SK-N-SH (cell line): ENCODE measurements at regions not wholly inside any gene's neighbourhood (a gene's known extent, or its start where the extent isn't known, plus 50 kb on each side); places are given as distances from the start of the nearest gene placed in this dataset.

Source experiments
- CTCF ChIA-PET: fragments of 300-600, 350-600 bp; formaldehyde crosslinking; extraction: SDS; loops from one replicate; lab custom pipeline; 2021; lab: Yijun Ruan, JAX
- POLR2A ChIA-PET: fragments of 350-600 bp; sonication (Branson Sonifier 250); formaldehyde crosslinking; extraction: SDS; loops from one replicate; lab custom pipeline; 2020; ENCODE audit warnings: antibody characterized with exemption, inconsistent platforms; lab: Yijun Ruan, JAX
- DNase-seq: peaks from one replicate; pipeline ENCODE4 v3.0.0; 2012
- H2AFZ ChIP-seq: fragments of 200-600 bp; sonication (generic); 2 replicates; pipeline ENCODE4 v1.8.1; 2016; ENCODE audit warnings: antibody characterized with exemption, mild to moderate bottlenecking, low read depth
- H3F3A ChIP-seq: fragments of 200-600 bp; sonication (generic); replicated peaks from 2 replicates; pipeline ENCODE3; 2016; ENCODE audit warnings: antibody characterized with exemption, mild to moderate bottlenecking; ENCODE audit not compliant: insufficient read depth
- H3K27ac ChIP-seq, 2 experiments: fragments of 200-500 bp in 1 of 2; fragments of 200-600 bp in 1 of 2; sonication (Bioruptor generic) in 1 of 2; sonication (generic), shearing (Covaris generic) in 1 of 2; 2 replicates each; pipeline versions ENCODE4 v1.5.1 to v1.6.1; 2014 to 2016; ENCODE audit warnings: low read depth in 2 of 2, inconsistent platforms in 1 of 2, low read length in 1 of 2, mild to moderate bottlenecking in 1 of 2, mixed read lengths in 1 of 2
- H3K27me3 ChIP-seq: fragments of 200-600 bp; sonication (generic), shearing (Covaris generic); 2 replicates; pipeline ENCODE4 v1.6.1; 2016; ENCODE audit warnings: mixed run types; ENCODE audit not compliant: insufficient read depth
- H3K36me3 ChIP-seq, 2 experiments: fragments of 200-500 bp in 1 of 2; fragments of 200-600 bp in 1 of 2; sonication (Bioruptor generic) in 1 of 2; sonication (generic) in 1 of 2; replicated peaks in 1 of 2; 2 replicates each; pipeline versions ENCODE3 to v1.5.1; 2014 to 2016; ENCODE audit warnings: low read length in 1 of 2, mild to moderate bottlenecking in 1 of 2; ENCODE audit not compliant: insufficient read depth in 2 of 2, control insufficient read depth in 1 of 2
- H3K4me1 ChIP-seq, 2 experiments: fragments of 200-500 bp in 1 of 2; fragments of 200-600 bp in 1 of 2; sonication (Bioruptor generic) in 1 of 2; sonication (generic), shearing (Covaris generic) in 1 of 2; 2 replicates each; pipeline versions ENCODE4 v1.5.1 to v1.6.1; 2014 to 2016; ENCODE audit warnings: low read depth in 1 of 2, low read length in 1 of 2, mixed run types in 1 of 2; ENCODE audit not compliant: insufficient read depth in 2 of 2, control insufficient read depth in 1 of 2
- H3K4me2 ChIP-seq: fragments of 200-600 bp; sonication (generic), shearing (Covaris generic); 2 replicates; pipeline ENCODE4 v1.6.1; 2017; ENCODE audit warnings: mixed run types
- H3K4me3 ChIP-seq, 2 experiments: fragments of 200-500 bp in 1 of 2; fragments of 200-600 bp in 1 of 2; sonication (Bioruptor generic) in 1 of 2; sonication (generic), shearing (Covaris generic) in 1 of 2; 2 replicates each; pipeline versions ENCODE4 v1.5.1 to v1.8.1; 2014 to 2016; ENCODE audit warnings: low read depth in 2 of 2, inconsistent platforms in 1 of 2, low read length in 1 of 2, mild to moderate bottlenecking in 1 of 2, mixed read lengths in 1 of 2, moderate library complexity in 1 of 2
- H3K79me2 ChIP-seq: fragments of 200-600 bp; sonication (generic); 2 replicates; pipeline ENCODE4 v1.8.1; 2017; ENCODE audit warnings: mild to moderate bottlenecking; ENCODE audit not compliant: insufficient read depth
- H3K9ac ChIP-seq: fragments of 200-600 bp; sonication (generic); 2 replicates; pipeline ENCODE4 v1.6.1; 2017; ENCODE audit warnings: mixed run types
- H3K9me2 ChIP-seq: fragments of 200-600 bp; sonication (generic); 2 replicates; pipeline ENCODE4 v1.6.1; 2017; ENCODE audit warnings: mixed run types
- H3K9me3 ChIP-seq: fragments of 200-600 bp; sonication (generic); 2 replicates; pipeline ENCODE4 v1.6.1; 2017; ENCODE audit warnings: mixed run types, mild to moderate bottlenecking, moderate library complexity
- H4K20me1 ChIP-seq: fragments of 200-600 bp; sonication (generic); 2 replicates; pipeline ENCODE4 v1.6.1; 2017; ENCODE audit warnings: mild to moderate bottlenecking, mixed run types; ENCODE audit not compliant: insufficient read depth
- CHD2 ChIP-seq: fragments of 150-350 bp; IDR thresholded peaks from 2 replicates; pipeline ENCODE4 v1.6.1; 2018; ENCODE audit warnings: low read length; ENCODE audit not compliant: partially characterized antibody
- CTCF ChIP-seq: fragments of 200-600 bp; sonication (generic); IDR thresholded peaks from 2 replicates; pipeline ENCODE4 v1.6.1; 2017; ENCODE audit warnings: antibody characterized with exemption, mild to moderate bottlenecking, moderate library complexity
- FOSL2 ChIP-seq: IDR thresholded peaks from 2 replicates; pipeline ENCODE4 v1.4.0; 2012; ENCODE audit warnings: low read depth, mild to moderate bottlenecking, moderate library complexity, borderline replicate concordance
- IRF3 ChIP-seq: fragments of 150-350 bp; IDR thresholded peaks from 2 replicates; pipeline ENCODE4 v1.6.1; 2016; ENCODE audit warnings: mild to moderate bottlenecking, low read depth, low read length
- MAX ChIP-seq: IDR thresholded peaks from 2 replicates; pipeline ENCODE4 v1.4.0; 2012; ENCODE audit warnings: low read depth
- MEF2A ChIP-seq: IDR thresholded peaks from 2 replicates; pipeline ENCODE4 v1.4.0; 2012; ENCODE audit warnings: low read depth, borderline replicate concordance
- NFIC ChIP-seq: IDR thresholded peaks from 2 replicates; pipeline ENCODE4 v1.4.0; 2012; ENCODE audit warnings: borderline replicate concordance
- PBX3 ChIP-seq: IDR thresholded peaks from 2 replicates; pipeline ENCODE4; 2012
- RAD21 ChIP-seq: IDR thresholded peaks from 2 replicates; pipeline ENCODE4 v1.6.1; 2012; ENCODE audit warnings: mild to moderate bottlenecking, low read length
- RCOR1 ChIP-seq: fragments of 150-350 bp; IDR thresholded peaks from 2 replicates; pipeline ENCODE4 v1.6.1; 2017; ENCODE audit warnings: antibody characterized with exemption, low read length
- REST ChIP-seq: IDR thresholded peaks from 2 replicates; pipeline ENCODE4 v1.6.1; 2012; ENCODE audit warnings: mild to moderate bottlenecking, low read depth, low read length, moderate library complexity
- RFX5 ChIP-seq: IDR thresholded peaks from 2 replicates; pipeline ENCODE4 v1.6.1; 2012; ENCODE audit warnings: mild to moderate bottlenecking, improper control_type of control experiment, low read length
- SIN3A ChIP-seq: IDR thresholded peaks from 2 replicates; pipeline ENCODE4 v1.6.1; 2012; ENCODE audit warnings: low read depth, mild to moderate bottlenecking, low read length, moderate library complexity, borderline replicate concordance
- SMC3 ChIP-seq: IDR thresholded peaks from 2 replicates; pipeline ENCODE4 v1.6.1; 2012; ENCODE audit warnings: low read depth, low read length, improper control_type of control experiment
- TAF1 ChIP-seq: IDR thresholded peaks from 2 replicates; pipeline ENCODE4 v1.6.1; 2012; ENCODE audit warnings: low read depth, mild to moderate bottlenecking, low read length, moderate library complexity, borderline replicate concordance
- USF1 ChIP-seq: IDR thresholded peaks from 2 replicates; pipeline ENCODE4 v1.4.0; 2012; ENCODE audit warnings: low read depth, borderline replicate concordance
- YY1 ChIP-seq: IDR thresholded peaks from 2 replicates; pipeline ENCODE4 v1.4.0; 2012; ENCODE audit warnings: low read depth, mild to moderate bottlenecking
- ZBTB33 ChIP-seq: IDR thresholded peaks from 2 replicates; pipeline ENCODE4 v1.4.0; 2012; ENCODE audit warnings: low read depth, borderline replicate concordance
- WGBS: methylation state at CpG from one replicate; pipeline ENCODE4 v1.1.6; 2017; ENCODE audit warnings: low lambda C conversion rate; 5-methylcytosine and 5-hydroxymethylcytosine counted together

GRCh38 chr7:136412952-136413351 lies 435.8 kb upstream of the MTPN start (continued):
- TF ChIP-seq REST (no peak), ZBTB33 (no peak), MEF2A (no peak), FOSL2 (no peak), RCOR1 (no peak), RFX5 (no peak), MAX (no peak)

- H3K36me3 ChIP-seq = no peaks in the 10 kb centered on the region
- ChIA-PET POLR2A (no interaction called here), CTCF (interaction anchor here (0.6 to 3.1 kb wide), 62 partner anchors 8 to 499 kb away, joined by 3 to 24 read pairs (median 4); partner anchors contain the start of gene CHRM2)
- no peaks in the 10 kb centered on the region for H3K9me3 ChIP-seq
- no peaks in the 10 kb centered on the region for H3K27me3 ChIP-seq
- peaks cover 0 to 2% of the 10 kb centered on the region in 2 experiments; a peak in 1 of 4 replicates for H3K4me1 ChIP-seq
- no peaks in the 10 kb centered on the region; the same call in 1 of the 2 replicates for H3K9me2 ChIP-seq
- H3K9ac ChIP-seq = no peak overlapping the region
- no peak overlapping the region for H3K4me2 ChIP-seq
- DNase-seq = peak; percentile 65
- H4K20me1 ChIP-seq = no peaks in the 10 kb centered on the region
- 34% methylated on average over 17 of the region's 17 CpGs for WGBS
- H3K27ac ChIP-seq = no peak overlapping the region
- no peaks in the 10 kb centered on the region for H3K79me2 ChIP-seq
- H3K4me3 ChIP-seq = peak overlapping the region in 1 of 2 experiments; percentile 21; a peak in 1 of 4 replicates
- no peaks in the 10 kb centered on the region for H3F3A ChIP-seq
- 0 out of 2 replicates have a peak overlapping the region, but pooled peaks have one; percentile 13 for H2AFZ ChIP-seq
- TF ChIP-seq PBX3 (no peak), TAF1 (no peak), YY1 (no peak), USF1 (no peak), RAD21 (peak; percentile 85), IRF3 (no peak), NFIC (no peak), SIN3A (no peak), CHD2 (peak; percentile 24), SMC3 (peak; percentile 81), CTCF (peak; percentile 90)
Observed at GRCh38 chr7:136405931-136406777, 429.0 kb upstream of the MTPN start.
